ENCODE measurements at regions not wholly inside any gene's neighbourhood (a gene's known extent, or its start where the extent isn't known, plus 50 kb on each side); places are given as distances from the start of the nearest gene placed in this dataset.
"Not testable (repeated sequence)": the region's sequence is repeated elsewhere in the genome, so short reads cannot be mapped to it uniquely, and the experiment has no call there.

DNA sequence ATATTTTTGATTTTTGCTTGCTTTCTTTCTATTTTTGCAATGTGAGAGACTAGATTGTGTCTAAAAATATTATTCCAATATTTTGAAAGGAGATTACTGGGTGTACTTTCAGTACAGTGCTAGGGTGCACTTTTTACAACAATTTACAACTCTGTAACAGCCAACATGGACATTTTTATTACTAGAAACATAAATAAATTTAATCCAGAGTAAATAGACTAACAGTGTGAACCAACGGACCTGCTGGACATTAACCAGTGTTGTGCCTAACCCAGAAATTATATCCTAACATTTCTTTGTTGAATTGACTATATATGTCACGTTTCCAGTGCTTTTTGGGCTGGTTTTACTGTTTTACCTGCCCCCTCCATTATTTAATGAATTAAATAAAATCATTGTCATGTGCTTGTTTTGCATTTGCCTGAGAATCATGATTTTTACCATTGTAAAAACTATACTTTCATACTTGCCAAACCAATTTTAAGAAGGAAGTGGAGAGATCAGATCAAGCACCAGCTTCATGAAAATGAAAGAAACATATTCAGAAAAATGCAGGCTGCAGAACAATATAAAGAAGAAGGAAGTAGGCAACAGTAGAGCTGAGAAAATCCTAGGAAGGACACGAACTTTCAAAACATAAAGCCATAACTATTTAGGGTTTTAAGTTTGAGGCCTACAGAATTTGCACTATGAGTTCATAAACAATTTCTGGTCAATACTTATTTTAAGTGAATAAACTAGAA, 400.8 kb upstream of the PIK3R1 start:
- DNase-seq (ENCODE audit: low spot score): no peak

- DNase-seq (ENCODE audit: low spot score): no peak
Observed at GRCh38 chr5:67813877-67814539, 401.5 kb upstream of the PIK3R1 start.

GRCh38 chr5:67809589-67809988, 406.0 kb upstream of the PIK3R1 start:
- no peak for DNase-seq (ENCODE audit: low spot score)

GRCh38 chr5:67808340-67808739, 407.2 kb upstream of the PIK3R1 start:
- no peak for DNase-seq (ENCODE audit: low spot score)

GRCh38 chr5:67807439-67807888, 408.1 kb upstream of the PIK3R1 start:
- no peak for DNase-seq (ENCODE audit: low spot score)

DNA sequence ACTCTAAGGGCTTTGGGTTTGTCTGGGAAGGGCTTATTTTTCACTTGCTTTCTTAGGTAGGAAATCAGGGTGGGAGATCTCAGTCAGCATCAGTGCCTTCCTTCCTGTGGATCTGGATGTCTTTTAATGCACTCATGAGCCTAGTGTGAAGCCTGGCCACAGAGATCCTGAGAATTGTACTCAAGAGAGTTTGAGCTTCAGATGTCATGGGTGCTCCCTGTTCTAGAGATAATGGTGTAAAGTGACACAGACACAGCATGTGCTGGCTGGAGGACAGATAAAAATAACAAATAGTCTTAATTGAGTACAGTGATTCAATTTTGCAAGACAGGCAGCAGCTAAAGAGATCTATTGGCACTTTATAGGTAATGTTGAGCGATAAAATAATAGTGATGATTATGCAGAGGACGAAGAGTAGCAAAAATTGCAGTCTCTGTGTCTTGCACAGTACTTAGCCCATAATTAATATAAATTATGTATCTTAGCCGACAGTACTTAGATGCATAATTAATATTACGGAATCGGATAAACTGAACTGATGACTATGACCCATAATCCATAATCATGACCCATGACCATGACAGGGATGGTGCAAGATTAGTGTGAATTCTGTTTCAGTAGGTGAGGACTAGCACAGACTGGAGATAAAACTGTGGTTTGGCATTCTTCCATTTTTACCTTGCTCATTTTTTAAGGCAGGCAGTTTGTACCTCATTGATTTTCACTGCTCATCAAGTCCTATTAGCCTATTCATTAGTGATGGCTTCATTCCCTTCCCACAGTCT, 408.7 kb upstream of the PIK3R1 start:
- DNase-seq (ENCODE audit: low spot score): no peak

- DNase-seq (ENCODE audit: low spot score): no peak
Observed at GRCh38 chr5:67805666-67806348, 409.7 kb upstream of the PIK3R1 start.

GRCh38 chr5:67802766-67803165, 412.8 kb upstream of the PIK3R1 start:
- no peak for DNase-seq (ENCODE audit: low spot score)

GRCh38 chr5:67799732-67800234, 415.8 kb upstream of the PIK3R1 start:
- DNase-seq (ENCODE audit: low spot score): no peak

- DNase-seq (ENCODE audit: low spot score): not testable (repeated sequence)
Observed at GRCh38 chr5:67798470-67798869, 417.1 kb upstream of the PIK3R1 start.

- no peak for DNase-seq (ENCODE audit: low spot score)
Observed at GRCh38 chr5:67795781-67796477, 419.6 kb upstream of the PIK3R1 start.

DNA sequence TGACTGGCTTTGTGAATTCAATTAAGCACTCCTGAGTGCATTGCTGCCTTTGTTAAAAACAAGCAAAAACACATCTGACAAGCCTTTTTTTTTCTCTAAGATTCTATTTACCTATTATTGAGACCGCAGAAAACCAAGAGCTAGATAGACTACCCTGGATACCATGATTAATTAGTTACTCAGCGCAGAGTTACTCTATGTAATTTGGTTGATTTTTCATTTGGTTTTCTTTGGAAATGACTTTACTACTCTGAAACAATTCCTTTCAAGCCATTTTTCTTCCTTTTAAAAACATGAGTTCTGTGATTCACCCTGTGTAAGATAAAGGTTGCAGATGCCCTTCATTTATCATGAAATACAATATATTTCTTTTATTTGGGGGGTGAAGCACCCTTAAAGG, 421.6 kb upstream of the PIK3R1 start:
- DNase-seq (ENCODE audit: low spot score): no peak

DNA sequence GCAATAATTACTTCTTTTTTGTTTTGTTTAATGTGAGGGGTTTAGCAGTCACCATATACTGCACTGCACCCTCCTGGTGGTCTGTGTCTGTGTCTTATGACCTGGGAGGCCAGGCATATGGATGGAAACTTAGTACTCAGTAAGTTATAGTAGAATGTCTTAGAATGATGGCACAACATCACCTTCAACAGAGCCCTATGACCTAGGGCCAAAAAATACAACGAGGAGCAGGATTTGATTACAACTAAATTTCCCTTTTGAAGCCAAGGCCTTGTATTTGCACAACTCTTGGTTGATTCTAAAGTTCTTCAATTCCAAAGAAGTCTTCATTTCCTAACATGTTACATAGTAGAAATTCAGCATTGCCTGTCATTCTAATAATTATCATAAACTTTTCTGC, 422.1 kb upstream of the PIK3R1 start:
- DNase-seq (ENCODE audit: low spot score): no peak

DNA sequence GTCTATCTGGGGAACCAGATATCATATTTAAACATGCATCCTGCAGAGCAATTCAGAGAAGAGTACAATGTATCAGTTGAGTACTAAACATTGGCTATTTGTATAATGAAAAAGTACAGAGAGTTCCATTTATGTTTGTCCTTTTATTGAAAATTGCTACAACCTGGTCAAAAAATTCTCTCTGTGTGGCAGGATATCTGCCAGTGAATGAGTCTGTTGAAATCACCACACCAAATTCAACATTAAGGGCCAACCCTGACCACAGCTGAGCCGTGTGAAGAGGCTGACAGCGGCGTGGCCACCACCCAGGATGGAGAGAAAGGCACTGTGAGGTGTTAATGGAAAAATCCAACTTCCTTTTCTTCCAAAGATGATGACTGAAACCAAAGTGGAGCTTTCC, 422.7 kb upstream of the PIK3R1 start:
- no peak for DNase-seq (ENCODE audit: low spot score)

DNA sequence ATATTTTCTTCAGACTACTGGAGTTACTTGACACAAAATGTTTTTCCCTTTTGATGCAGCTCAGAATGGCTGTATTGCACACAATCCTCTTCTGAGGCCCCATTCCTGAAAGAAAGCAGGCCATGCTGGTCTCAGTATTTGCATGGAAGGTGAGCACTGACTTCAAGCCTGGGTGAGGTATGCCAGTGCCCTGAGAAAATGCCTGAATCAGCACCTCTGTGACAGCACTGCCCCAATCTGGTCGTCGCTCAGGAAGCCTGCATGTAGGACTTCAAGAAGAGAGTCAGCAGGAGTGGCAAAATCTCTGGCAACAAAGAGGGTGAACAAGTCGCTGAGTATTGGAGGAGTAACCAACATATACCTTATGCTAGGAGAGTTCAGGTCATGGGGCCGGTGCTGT, 425.2 kb upstream of the PIK3R1 start:
- DNase-seq (ENCODE audit: low spot score): no peak

DNA sequence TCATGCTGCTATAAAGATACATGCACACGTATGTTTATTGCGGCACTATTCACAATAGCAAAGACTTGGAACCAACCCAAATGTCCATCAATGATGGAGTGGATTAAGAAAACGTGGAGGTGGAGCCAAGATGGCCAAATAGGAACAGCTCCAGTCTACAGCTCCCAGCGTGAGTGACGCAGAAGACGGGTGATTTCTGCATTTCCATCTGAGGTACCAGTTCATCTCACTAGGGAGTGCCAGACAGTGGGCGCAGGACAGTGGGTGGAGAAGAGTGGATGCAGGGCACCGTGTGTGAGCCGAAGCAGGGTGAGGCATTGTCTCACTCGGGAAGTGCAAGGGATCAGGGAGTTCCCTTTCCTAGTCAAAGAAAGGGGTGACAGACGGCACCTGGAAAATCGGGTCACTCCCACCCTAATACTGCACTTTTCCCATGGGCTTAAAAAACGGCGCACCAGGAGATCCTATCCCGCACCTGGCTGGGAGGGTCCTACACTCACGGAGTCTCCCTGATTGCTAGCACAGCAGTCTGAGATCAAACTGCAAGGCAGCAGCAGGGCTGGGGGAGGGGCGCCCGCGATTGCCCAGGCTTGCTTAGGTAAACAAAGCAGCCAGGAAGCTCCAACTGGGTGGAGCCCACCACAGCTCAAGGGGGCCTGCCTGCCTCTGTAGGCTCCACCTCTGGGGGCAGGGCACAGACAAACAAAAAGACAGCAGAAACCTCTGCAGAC, 435.5 kb upstream of the PIK3R1 start:
- not testable (repeated sequence) for DNase-seq (ENCODE audit: low spot score)

GRCh38 chr5:67774786-67775185, 440.8 kb upstream of the PIK3R1 start:
- peak; percentile 53 for DNase-seq (ENCODE audit: low spot score)

GRCh38 chr5:67774267-67774552, 441.3 kb upstream of the PIK3R1 start:
- peak; percentile 24 for DNase-seq (ENCODE audit: low spot score)

DNA sequence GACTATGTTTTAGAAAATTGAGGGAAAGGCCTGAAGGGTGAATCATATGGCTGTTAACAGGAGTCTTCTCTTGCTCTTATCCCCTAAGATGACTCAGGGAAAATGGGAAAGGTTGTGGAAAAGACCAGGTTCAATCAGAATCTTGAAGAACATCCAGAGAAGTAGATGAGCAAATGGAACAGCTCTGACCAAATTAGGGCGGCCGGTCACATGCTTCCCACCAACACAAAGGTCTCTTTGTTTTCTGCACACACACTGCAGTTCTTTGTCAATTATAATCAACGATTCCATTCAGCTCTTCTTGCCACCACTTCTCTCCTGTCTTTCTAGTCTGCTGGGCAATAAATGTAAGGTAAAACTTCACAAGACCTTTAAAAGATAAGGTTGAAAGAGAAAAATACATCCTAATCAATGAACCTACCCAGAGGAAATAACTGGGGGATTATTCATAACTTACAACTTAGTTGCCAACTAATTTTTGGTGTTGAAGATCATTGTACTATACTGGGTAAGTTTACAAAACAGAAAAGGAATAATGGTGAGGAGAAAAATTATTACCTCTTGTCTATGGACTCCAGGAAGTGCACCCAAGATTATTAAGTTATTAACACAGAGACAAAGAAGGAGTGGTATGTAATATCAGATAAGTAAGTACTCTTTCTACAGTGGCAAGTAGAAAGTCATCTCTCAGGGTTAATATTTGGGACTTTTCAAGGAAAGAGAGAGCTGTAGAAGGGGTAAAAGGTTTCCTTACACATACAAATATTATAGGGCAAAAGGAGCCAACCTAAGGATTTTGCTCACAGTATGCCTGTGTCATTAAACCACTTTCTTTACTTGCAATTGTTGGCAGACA, 441.9 kb upstream of the PIK3R1 start:
- peak; percentile 96 for DNase-seq (ENCODE audit: low spot score)

- no peak for DNase-seq (ENCODE audit: low spot score)
Observed at GRCh38 chr5:67771791-67772190, 443.8 kb upstream of the PIK3R1 start.
